ENCODE measurements at regions not wholly inside any gene's neighbourhood (a gene's known extent, or its start where the extent isn't known, plus 50 kb on each side); places are given as distances from the start of the nearest gene placed in this dataset.

DNA sequence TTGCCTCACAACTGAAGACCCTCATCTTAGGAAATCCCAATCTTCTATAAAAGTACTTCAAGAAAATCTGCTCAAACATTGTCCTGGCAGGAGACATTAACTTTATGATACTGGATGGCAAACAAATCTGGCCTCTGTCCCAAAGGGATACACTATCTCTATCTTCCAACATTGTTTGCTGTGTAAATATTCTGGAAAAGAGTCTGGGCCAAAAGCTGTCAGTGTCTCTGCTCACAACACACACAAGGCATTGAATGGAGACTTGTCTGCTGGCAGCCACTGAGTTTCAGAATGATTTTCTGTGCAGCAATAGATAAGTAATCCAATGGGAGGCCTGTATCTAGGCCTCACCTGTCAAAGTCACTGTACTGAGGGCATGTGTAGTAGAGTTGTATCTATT, 471.1 kb downstream of the DMAC1 start:
- Histone ChIP-seq H3K27ac (no peak overlapping the region), H3K36me3 (no peaks in the 10 kb centered on the region), H3K27me3 (no peaks in the 10 kb centered on the region), H3K9me3 (no peaks in the 10 kb centered on the region), H3K4me3 (no peak overlapping the region), H3K4me1 (ENCODE audit: insufficient read depth) (no peaks in the 10 kb centered on the region)
- no peak for DNase-seq
- TF ChIP-seq POLR2A (IDR thresholded peaks at IDR 0.05): no peak
- TF ChIP-seq, protein P1, sequence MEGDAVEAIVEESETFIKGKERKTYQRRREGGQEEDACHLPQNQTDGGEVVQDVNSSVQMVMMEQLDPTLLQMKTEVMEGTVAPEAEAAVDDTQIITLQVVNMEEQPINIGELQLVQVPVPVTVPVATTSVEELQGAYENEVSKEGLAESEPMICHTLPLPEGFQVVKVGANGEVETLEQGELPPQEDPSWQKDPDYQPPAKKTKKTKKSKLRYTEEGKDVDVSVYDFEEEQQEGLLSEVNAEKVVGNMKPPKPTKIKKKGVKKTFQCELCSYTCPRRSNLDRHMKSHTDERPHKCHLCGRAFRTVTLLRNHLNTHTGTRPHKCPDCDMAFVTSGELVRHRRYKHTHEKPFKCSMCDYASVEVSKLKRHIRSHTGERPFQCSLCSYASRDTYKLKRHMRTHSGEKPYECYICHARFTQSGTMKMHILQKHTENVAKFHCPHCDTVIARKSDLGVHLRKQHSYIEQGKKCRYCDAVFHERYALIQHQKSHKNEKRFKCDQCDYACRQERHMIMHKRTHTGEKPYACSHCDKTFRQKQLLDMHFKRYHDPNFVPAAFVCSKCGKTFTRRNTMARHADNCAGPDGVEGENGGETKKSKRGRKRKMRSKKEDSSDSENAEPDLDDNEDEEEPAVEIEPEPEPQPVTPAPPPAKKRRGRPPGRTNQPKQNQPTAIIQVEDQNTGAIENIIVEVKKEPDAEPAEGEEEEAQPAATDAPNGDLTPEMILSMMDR (IDR thresholded peaks at IDR 0.05): no peak
- TF ChIP-seq EP300 (IDR thresholded peaks at IDR 0.05): no peak
- intact Hi-C loops (cut with DNase I): no loop called here

DNA sequence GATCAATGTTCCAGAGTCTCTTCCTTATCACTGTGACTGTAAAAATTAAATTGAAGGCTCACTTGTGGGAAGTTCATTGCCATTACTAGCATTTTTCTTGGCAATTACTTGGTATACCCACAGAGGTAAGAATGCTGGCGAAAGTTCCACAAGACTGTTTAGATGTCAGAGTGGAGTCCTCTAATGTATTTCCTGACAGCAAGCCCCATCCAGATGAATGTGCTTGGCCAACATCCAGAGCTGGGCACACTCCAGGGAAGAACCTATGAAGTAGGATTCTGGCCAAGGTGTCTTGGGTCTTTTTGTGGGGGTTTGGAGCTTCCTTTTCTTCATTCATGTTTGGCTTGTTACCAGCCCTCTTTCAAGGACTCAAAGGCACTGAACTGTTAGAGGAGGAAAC, 473.6 kb downstream of the DMAC1 start:
- no peak overlapping the region for H3K4me3 ChIP-seq
- 91 to 100% (median 93%) methylated on average over 1 of the region's 1 CpG for WGBS, 3 donors
- no peaks in the 10 kb centered on the region for H3K4me1 ChIP-seq (ENCODE audit: insufficient read depth)
- no peaks in the 10 kb centered on the region for H3K9me3 ChIP-seq
- no peak overlapping the region for H3K27ac ChIP-seq
- DNase-seq: no peak
- H3K27me3 ChIP-seq: no peaks in the 10 kb centered on the region
- H3K36me3 ChIP-seq: no peaks in the 10 kb centered on the region
- no peak for TF ChIP-seq POLR2A (IDR thresholded peaks at IDR 0.05)
- TF ChIP-seq EP300 (IDR thresholded peaks at IDR 0.05): no peak
- TF ChIP-seq, protein P1 (IDR thresholded peaks at IDR 0.05): no peak
- intact Hi-C loops (cut with DNase I): no loop called here

DNA sequence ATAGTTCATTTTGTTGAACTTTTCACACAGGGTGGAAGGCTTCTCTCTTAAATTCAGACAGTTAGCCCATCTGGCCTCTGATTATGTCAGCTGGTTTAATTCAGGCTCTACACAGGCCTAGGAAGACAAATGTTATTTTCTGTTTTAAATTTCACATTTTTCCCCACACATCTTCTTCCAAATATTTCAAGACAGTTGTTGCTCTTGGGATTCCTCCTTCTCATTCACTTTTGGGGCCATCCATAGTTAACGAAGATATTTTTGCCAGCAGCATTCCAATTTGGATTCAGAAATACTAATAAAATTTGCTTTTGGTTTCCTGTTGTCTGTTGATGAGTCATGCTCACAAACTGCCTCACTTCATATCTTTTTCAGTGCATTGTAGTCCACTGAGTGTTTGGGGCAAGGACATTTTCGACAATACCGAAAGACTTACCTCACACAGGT, 475.4 kb downstream of the DMAC1 start:
- Histone ChIP-seq H3K4me1 (ENCODE audit: insufficient read depth) (no peaks in the 10 kb centered on the region), H3K4me3 (no peak overlapping the region), H3K27ac (no peak overlapping the region), H3K27me3 (no peaks in the 10 kb centered on the region), H3K36me3 (no peaks in the 10 kb centered on the region), H3K9me3 (no peaks in the 10 kb centered on the region)
- TF ChIP-seq, protein P1 (IDR thresholded peaks at IDR 0.05): no peak
- 56 to 65% (median 63%) methylated on average over 3 of the region's 3 CpGs for WGBS, 3 donors
- DNase-seq: no peak
- intact Hi-C loops (cut with DNase I): no loop called here

DNA sequence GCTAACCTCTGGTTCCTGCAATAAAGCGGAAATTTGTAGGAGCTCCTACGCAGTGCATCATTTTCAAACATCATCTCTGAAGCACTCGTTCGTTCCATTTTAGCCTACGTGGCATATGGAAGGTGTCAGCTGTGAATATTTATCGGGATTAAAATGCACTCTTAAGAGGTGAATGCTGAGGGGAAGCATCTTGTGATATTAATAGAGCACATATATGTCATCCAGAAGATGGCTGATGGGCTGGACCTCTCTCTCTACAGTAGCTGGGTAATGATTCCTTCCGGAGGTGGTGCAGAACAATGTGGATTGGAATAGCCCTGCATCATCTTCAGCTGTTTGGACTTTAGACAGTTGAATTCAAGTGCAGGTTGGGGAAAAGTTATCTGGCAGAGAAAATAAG, 478.7 kb downstream of the DMAC1 start:
- Histone ChIP-seq H3K36me3 (no peaks in the 10 kb centered on the region), H3K9me3 (no peaks in the 10 kb centered on the region), H3K27me3 (no peaks in the 10 kb centered on the region), H3K4me3 (no peak overlapping the region), H3K4me1 (ENCODE audit: insufficient read depth) (no peaks in the 10 kb centered on the region), H3K27ac (no peak overlapping the region)
- no peak for DNase-seq
- TF ChIP-seq EP300 (IDR thresholded peaks at IDR 0.05) (no peak), POLR2A (IDR thresholded peaks at IDR 0.05) (no peak)
- TF ChIP-seq, protein P1 (IDR thresholded peaks at IDR 0.05): no peak
- intact Hi-C loops (cut with DNase I): no loop called here
- 88 to 91% (median 89%) methylated on average over 7 of the region's 7 CpGs for WGBS, 3 donors

DNA sequence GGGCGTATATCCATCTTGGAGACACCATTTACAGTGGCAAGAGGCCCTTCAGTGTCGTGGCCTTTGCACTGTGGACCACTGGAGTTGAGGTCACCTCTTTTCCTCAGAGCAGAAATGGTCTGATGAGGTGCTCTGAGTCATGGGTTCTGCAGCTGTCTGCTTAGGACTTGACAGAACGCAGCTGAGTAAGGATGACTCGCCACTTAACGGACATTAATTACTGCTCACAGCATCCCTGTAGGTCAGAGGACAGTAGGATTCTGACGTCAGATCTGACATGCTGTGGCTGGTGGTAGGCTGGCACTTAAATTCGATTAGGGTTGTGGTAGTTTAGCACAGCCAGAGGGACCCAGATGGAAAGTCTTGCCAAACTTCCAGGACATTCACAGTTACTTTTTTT, 479.4 kb downstream of the DMAC1 start:
- no peak overlapping the region for H3K4me3 ChIP-seq
- H3K27me3 ChIP-seq: no peaks in the 10 kb centered on the region
- H3K9me3 ChIP-seq: no peaks in the 10 kb centered on the region
- H3K27ac ChIP-seq: no peak overlapping the region
- no peaks in the 10 kb centered on the region for H3K4me1 ChIP-seq (ENCODE audit: insufficient read depth)
- TF ChIP-seq POLR2A (IDR thresholded peaks at IDR 0.05) (no peak), EP300 (IDR thresholded peaks at IDR 0.05) (no peak)
- TF ChIP-seq, protein P1 (IDR thresholded peaks at IDR 0.05): no peak
- no peak for DNase-seq
- H3K36me3 ChIP-seq: no peaks in the 10 kb centered on the region
- intact Hi-C loops (cut with DNase I): no loop called here
- 42 to 52% (median 49%) methylated on average over 7 of the region's 7 CpGs for WGBS, 3 donors
